ENCODE measurements at regions not wholly inside any gene's neighbourhood (a gene's known extent, or its start where the extent isn't known, plus 50 kb on each side); places are given as distances from the start of the nearest gene placed in this dataset.

DNA sequence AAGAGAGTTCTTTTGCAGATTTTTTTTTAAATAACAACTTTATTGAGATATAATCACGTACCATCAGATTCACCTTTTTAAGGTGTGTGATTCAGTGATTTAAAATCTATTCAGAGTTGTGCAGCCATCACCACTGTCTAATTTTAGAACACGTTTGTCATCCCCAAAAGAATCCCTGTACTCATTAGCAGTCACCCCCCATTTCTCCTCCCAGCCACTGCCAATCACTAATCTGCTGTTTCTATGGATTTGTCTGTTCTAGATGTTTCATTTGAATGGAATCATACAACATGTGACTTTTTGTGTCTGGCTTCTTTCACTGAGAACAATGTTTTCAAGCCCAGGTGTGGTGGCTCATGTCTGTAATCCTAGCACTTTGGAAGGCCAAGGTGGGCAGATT, 55.4 kb upstream of the RAPH1 start:
- TF ChIP-seq GATA3 (IDR thresholded peaks at IDR 0.05; ENCODE audit: low read depth, low read length) (no peak), GATA2 (IDR thresholded peaks at IDR 0.05; ENCODE audit: low read depth, low read length) (no peak)

All from SH-SY5Y (cell line).